GM18867 (cell line): ENCODE measurements at regions not wholly inside any gene's neighbourhood (a gene's known extent, or its start where the extent isn't known, plus 50 kb on each side); places are given as distances from the start of the nearest gene placed in this dataset.

Experiments used
- ATAC-seq: cut with Tn5 transposase; IDR thresholded peaks from one replicate; pipeline ENCODE4 v1.9.1; 2021; ENCODE audit warnings: mild to moderate bottlenecking, moderate library complexity; ENCODE audit not compliant: unreplicated experiment

GRCh38 chr12:92003701-92004100, 141.9 kb downstream of the BTG1 start:
- ATAC-seq = no peak

GRCh38 chr12:92002673-92003382, 142.8 kb downstream of the BTG1 start:
- no peak for ATAC-seq

- no peak for ATAC-seq
These were observed 143.4 kb downstream of the BTG1 start for GRCh38 chr12:92002195-92002649.

GRCh38 chr12:92000597-92000996, 145.0 kb downstream of the BTG1 start:
- ATAC-seq = no peak

GRCh38 chr12:91999823-92000222, 145.8 kb downstream of the BTG1 start:
- no peak for ATAC-seq

GRCh38 chr12:91998316-91998715, 147.3 kb downstream of the BTG1 start:
- no peak for ATAC-seq

GRCh38 chr12:91994208-91994797, 151.3 kb downstream of the BTG1 start:
- ATAC-seq = no peak

- ATAC-seq = no peak
These were observed 152.2 kb downstream of the BTG1 start for GRCh38 chr12:91993287-91994017.

GRCh38 chr12:91991399-91992187, 154.1 kb downstream of the BTG1 start:
- peak; percentile 60 for ATAC-seq

- no peak for ATAC-seq
These were observed 155.1 kb downstream of the BTG1 start for GRCh38 chr12:91990525-91990924.

- no peak for ATAC-seq
These were observed 156.5 kb downstream of the BTG1 start for GRCh38 chr12:91989143-91989542.

GRCh38 chr12:91988086-91988923, 157.3 kb downstream of the BTG1 start:
- ATAC-seq = no peak

- no peak for ATAC-seq
These were observed 159.6 kb downstream of the BTG1 start for GRCh38 chr12:91986084-91986483.

GRCh38 chr12:91985002-91985787, 160.5 kb downstream of the BTG1 start:
- ATAC-seq = no peak

GRCh38 chr12:91984556-91984955, 161.1 kb downstream of the BTG1 start:
- no peak for ATAC-seq

GRCh38 chr12:91983935-91984334, 161.7 kb downstream of the BTG1 start:
- no peak for ATAC-seq

GRCh38 chr12:91982946-91983345, 162.7 kb downstream of the BTG1 start:
- no peak for ATAC-seq

- ATAC-seq = no peak
These were observed 165.2 kb downstream of the BTG1 start for GRCh38 chr12:91980389-91980821.

- ATAC-seq = no peak
These were observed 167.5 kb downstream of the BTG1 start for GRCh38 chr12:91978143-91978542.
